Astrocyte of the hippocampus (primary cell): ENCODE measurements at regions not wholly inside any gene's neighbourhood (a gene's known extent, or its start where the extent isn't known, plus 50 kb on each side); places are given as distances from the start of the nearest gene placed in this dataset.
A peak's percentile ranks its signal among the peaks of the same experiment; 100 is the strongest.
"Not testable (repeated sequence)": the region's sequence is repeated elsewhere in the genome, so short reads cannot be mapped to it uniquely, and the experiment has no call there.

Experiments
- DNase-seq: peaks from one replicate; pipeline ENCODE4 v3.0.0; 2011; ENCODE audit warnings: low read depth, low spot score

- no peak for DNase-seq
Observed at GRCh38 chr21:28084951-28085350, 907.7 kb downstream of the LTN1 start.

DNA sequence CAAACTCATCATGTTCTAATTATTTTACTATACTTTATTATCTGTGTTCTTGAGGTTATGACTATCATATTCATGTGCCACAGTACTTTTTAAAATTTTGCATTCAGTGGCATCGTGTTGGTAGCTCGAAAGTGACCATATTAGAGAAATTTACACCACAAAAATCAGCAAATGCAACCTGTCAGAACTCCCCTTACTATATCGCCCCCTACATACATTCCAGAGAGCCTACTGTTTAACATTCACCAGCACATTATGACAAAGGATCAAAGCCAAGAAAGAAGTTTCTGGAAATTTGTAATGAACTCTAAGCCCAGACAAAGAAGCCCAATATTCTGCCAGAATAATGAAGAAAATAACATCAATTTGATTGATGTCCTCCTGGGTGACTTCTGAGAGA, 909.3 kb downstream of the LTN1 start:
- no peak for DNase-seq

GRCh38 chr21:28078126-28078525, 914.6 kb downstream of the LTN1 start:
- no peak for DNase-seq

- no peak for DNase-seq
Observed at GRCh38 chr21:28074676-28075075, 918.0 kb downstream of the LTN1 start.

DNA sequence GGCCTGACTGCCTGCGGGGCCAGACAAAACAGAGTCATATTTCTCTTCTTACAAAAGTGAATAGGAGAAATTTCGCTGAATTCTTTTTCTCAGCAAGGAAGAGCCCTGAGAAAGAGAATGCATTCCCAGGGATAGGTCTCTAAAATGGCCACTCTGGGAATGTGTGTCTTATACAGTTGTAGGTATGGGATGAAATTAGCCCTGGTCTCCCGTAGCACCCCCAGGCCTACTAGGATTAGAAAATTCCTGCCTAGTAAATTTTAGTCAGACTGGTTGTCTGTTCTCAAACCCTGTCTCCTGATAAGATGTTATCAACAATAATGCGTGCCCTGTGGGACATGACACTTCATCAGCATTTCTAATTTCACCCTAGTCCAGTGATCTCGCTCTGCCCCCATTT, 920.1 kb downstream of the LTN1 start:
- no peak for DNase-seq

GRCh38 chr21:28069450-28069923, 923.2 kb downstream of the LTN1 start:
- DNase-seq: peak; percentile 31

DNA sequence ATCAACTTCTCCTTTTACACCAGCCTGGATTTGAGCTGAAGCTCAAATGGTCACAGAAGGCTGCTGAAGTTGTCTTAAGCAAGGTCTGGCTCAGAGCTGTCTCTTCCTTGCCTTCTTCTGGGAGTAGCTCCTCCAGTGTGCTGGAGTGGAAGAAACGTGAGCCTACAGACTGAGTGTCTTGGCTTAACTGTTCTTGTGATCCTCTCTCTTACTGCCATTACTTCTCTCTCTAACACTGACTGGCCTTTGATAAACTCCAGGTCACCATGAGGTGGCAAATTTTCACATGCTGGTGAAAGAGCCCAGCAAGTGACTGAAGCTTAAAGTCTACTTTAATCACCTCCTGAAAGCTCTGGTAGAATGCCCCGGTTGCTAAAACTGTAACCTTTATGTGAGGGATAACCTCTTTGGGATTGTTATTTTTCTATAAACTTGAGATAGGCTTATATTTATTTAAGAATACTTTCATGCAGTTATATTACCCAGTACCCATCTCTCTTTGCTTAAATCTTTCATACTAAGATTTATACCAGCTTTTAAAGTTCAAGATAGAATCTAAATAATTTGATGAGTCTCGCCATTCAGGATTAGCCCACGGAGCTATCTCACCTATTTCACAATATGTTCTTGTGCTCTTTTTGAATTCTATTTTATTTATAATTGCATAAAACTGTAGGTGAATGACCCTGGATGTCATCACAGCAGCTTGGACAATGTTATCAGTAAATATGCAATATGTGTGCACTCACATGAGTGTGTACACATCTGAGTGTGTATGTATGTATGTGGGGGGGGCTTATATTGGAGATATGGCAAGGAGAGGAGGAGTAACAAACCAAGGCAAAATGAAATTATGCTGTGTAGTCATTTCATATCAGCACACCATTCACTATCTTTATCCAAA, 924.0 kb downstream of the LTN1 start:
- no peak for DNase-seq

DNA sequence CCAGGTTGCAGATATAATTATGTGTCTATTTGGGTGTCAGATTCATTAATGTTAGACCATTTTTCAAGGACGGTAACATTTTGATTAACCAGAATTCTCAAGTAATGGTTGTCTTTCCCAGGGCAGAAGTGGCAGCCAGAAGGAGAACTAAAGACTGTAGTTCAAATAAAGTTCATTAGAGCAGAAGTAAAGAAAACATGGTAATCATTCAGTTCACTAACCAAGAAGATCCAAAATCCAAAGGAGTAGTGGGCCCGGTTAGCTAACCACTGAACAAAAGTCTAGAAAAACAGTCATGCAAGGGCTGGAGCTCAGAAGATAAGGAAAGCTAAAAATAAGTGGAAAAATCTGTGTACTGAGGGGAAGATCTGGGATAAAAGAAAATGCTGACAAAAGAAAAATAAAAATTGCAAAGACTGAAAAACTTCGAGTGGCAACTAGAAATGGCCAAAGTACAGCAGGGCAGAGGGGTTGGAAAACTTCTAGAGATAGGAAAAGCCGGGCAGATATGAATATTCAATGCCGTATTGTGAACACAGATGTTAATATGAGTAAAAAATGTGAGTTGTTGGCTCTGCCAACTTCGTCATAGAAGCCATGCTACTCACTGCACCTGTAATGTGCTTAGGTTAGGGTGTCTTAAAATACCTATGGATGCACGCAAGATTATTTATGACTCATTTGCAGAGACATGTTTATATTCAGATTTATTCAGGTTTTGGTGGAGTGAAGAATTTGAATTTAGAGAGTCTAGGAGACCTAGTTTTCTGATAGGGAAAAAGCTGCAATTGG, 925.9 kb downstream of the LTN1 start:
- peak; percentile 16 for DNase-seq

- DNase-seq: no peak
Observed at GRCh38 chr21:28066076-28066475, 926.6 kb downstream of the LTN1 start.

DNA sequence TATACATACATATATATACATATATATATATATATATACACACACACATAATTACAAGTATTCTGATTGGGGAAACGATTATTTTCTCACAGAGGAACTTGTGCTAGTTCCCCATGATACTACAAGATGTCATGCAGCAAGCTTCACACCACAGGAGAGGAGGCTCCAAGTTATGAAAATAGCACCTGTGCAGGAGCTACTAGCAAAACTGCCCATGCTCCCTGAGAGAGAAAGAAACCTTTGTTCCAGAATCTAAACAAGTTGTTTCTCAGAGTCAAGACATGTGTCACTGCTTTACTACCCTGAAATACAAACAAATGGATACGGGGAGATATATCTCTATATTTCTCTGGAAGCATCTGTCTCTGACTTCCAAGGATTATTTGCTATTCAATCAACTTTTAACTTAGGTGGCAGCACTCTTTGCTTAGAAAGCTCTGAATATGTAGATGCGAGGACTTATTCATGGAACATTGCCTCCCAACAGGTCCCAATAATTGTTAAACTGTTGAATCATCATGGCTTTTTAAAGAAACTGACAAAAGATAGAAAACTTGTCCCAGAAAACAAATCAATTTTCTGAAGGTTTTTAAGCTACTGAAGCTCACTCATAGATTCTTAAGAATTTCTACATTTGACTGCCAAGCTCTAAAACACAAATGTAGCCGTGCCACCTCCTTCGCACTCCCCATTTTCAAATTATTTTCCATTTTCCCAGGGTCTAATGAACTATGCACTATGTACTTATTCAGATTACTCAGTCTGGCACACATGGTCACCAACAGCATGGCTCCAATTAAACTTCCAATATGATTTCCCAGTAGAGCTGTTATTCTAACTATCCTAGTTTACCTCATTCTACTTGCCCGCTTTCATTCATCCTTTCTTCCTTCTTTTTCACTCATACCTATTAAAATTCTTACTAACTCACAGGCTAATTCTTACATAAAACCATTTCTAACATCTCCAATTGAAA, 929.1 kb downstream of the LTN1 start:
- no peak for DNase-seq

- DNase-seq: not testable (repeated sequence)
Observed at GRCh38 chr21:28052956-28053355, 939.7 kb downstream of the LTN1 start.

DNA sequence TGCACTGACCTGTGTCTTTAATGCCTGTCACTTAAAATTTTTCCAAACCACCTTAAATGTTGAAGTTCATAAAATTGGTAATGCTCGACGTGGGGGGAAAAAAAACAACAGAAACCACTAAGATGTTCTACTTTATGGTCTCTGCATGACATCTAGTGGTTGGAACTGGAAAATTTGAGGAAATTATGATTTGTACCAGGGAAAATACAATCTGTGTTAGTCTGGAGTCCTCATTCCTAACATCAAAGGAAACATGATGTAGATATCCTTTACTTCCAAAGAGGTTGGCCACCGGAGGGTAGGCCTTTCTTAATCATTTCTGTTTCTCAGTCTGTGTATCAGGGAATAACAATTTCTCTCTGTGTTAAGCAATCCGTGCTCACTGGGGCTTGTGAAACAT, 941.0 kb downstream of the LTN1 start:
- peak; percentile 31 for DNase-seq

GRCh38 chr21:28035692-28036091, 957.0 kb downstream of the LTN1 start:
- DNase-seq: not testable (repeated sequence)

DNA sequence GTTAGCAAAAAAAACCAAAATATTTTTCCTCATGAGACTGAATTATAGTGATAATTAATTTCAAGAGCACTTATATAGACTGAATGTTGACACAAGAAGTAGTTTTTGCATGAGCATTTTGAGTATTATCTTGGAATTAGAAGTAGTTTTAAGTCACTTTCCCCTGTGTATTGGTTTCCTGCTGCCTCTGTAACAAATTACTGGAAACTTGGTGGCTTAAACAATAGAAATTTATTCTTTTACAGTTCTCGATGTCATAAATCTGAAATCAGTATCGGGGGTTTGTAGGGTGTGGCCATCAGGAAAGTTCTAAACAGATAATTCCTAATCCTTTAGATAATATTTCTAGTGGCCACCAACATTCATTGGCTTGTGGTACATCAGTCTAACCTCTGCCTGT, 957.8 kb downstream of the LTN1 start:
- not testable (repeated sequence) for DNase-seq

GRCh38 chr21:28034334-28034733, 958.3 kb downstream of the LTN1 start:
- not testable (repeated sequence) for DNase-seq

DNA sequence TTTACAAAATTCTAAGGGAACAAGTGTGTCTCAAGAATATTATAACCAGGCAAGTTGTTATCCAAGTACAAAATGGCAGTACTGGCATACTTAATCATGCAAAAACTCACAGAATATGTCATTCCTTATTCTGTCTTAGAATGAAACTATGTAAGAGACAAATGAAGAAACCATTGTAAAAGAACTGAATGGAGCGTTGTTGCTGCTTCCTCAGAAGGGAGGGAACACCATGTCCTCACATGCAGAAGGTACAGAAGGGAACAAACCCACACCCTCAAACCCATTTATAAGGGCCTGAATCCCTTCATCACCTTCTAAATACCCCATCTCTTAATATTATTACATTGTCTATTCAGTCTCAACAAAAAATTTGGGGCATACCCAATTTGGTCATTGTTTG, 960.0 kb downstream of the LTN1 start:
- DNase-seq: not testable (repeated sequence)

- not testable (repeated sequence) for DNase-seq
Observed at GRCh38 chr21:28031066-28031465, 961.6 kb downstream of the LTN1 start.

DNA sequence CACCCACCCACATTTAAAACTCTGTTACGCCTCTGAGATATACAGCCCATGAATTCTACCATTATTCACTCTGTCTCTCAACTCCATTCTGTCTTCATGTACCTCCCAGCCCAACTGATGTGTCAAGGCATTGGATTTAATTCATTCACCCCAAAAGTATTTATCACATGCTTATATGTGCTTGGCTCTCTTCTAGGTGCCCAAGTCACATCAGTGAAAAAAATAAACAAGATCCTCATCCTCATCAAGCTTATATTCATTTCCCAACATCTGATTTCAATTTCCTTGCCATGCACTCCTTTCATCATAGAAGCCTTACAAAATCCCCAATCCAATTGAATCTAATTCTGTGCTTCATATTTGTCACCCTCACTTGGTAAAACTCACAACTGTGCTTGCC, 967.6 kb downstream of the LTN1 start:
- no peak for DNase-seq

DNA sequence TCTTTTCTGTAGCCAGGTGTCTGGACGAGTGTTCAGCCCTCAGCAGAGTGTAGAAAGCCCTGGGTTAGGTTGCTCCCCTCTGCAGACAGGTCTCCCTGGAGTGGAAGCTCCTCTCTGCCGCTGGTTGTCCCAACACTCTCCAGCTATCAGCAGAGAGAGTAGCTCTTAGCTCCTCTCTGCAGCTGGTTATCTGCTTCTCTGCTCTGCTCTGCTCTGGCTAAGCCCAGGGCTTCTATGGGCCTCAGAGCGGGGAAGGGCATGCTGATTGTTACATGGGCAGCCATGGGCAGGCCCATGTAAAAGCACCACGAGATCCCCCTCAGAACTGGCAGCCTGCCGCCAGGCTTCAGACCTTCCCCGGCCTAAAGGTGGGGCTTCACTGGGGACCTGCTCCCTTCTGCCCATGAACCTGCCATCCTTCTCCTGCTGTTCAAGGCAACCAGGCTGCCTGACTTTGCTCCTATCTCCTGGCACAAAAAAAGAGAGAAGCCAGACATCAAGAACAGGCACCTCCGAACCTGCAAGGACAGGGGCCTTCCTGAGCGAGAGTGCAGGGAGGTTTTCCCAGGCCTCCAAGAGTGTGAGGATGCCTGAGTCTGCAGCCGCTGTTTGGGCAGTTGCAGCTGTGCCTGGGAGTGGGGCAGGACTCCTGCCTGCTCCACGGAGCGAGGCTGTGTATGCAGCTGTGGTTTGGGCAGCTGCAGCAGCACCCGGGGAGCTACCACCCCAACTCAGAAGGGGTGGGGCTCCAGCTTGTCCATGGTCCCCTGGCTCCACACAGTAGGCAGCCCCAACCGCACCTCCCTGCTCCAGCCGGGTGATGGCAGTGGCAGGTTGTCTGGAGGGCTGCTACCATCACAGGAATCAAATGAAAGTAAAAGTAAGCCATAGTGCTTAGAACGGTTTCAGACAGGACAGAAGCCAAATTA, 973.7 kb downstream of the LTN1 start:
- DNase-seq: no peak

DNA sequence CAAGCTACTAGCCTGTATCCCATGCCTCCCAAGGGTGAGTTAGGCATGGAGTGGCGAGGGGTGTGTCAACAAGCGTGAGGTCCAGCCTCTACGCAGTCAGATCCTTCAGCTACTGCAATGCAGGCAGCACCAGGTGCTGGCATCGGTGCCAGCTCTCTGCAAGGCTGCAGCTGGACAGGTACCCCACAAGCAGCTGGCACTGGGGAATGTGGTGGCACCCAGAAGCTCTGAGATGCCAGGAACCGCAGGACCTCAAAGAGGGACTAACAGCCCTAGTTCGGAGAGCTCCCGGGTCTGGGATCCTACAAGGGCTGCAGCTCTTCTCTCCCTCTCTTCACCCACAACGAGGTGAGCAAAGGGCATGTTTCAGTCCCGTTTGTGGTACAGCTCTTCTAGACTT, 974.5 kb downstream of the LTN1 start:
- no peak for DNase-seq
